Ovary (tissue), 7 donors: ENCODE measurements at regions not wholly inside any gene's neighbourhood (a gene's known extent, or its start where the extent isn't known, plus 50 kb on each side); places are given as distances from the start of the nearest gene placed in this dataset.

Experiments
- DNase-seq, 5 donors: peaks; one replicate each; pipeline ENCODE4 v3.0.0-alpha.2; 2019 to 2020
- H3K27ac ChIP-seq, 2 donors: fragments of 200-600 bp; one replicate each; pipeline versions ENCODE4 v1.5.1 to v1.8.0; 2019 to 2022
- H3K27me3 ChIP-seq: fragments of 200-600 bp; one replicate; pipeline ENCODE4 v1.8.0; 2022
- H3K36me3 ChIP-seq: fragments of 200-600 bp; sonication (generic); one replicate; pipeline ENCODE4 v1.5.1; 2019
- H3K4me1 ChIP-seq: one replicate; pipeline ENCODE4 v1.8.1; 2013; ENCODE audit warnings: mild to moderate bottlenecking, moderate library complexity; ENCODE audit not compliant: insufficient read depth
- H3K4me3 ChIP-seq: fragments of 200-600 bp; sonication (generic); one replicate; pipeline ENCODE4 v1.5.1; 2017
- H3K9me3 ChIP-seq, 2 donors: fragments of 200-600 bp in 1 of 2; sonication (generic) in 1 of 2; one replicate each; pipeline versions ENCODE4 v1.5.1 to v1.8.1; 2013 to 2019; ENCODE audit warnings: mild to moderate bottlenecking in 1 of 2, moderate library complexity in 1 of 2
- CTCF ChIP-seq, 3 donors: fragments of 450-650 bp in 2 of 3; fragments of 200-600 bp in 1 of 3; IDR thresholded peaks; one replicate each; pipeline versions ENCODE4 v1.5.1 to v1.8.0; 2016 to 2022; ENCODE audit warnings: antibody characterized with exemption in 3 of 3, mild to moderate bottlenecking in 1 of 3
- EP300 ChIP-seq: sonication (generic); formaldehyde crosslinking; IDR thresholded peaks from one replicate; pipeline ENCODE4 v1.6.1; 2017; ENCODE audit warnings: antibody characterized with exemption
- POLR2A ChIP-seq: fragments of 450-650 bp; IDR thresholded peaks from one replicate; pipeline ENCODE4 v1.6.1; 2017; ENCODE audit warnings: antibody characterized with exemption, mild to moderate bottlenecking, moderate library complexity
- WGBS, 3 donors: extraction: QIAGEN DNeasy Blood & Tissue Kit in 1 of 3; methylation state at CpG; one replicate each; pipeline versions ENCODE4 v1.1.5 to v1.1.7; 2013 to 2017; 5-methylcytosine and 5-hydroxymethylcytosine counted together
- intact Hi-C, 4 donors: fragments of 100-400 bp; cut with DNase I; formaldehyde crosslinking; loops; one replicate each; pipeline versions ENCODE4 v1.11.0 to v1.15.1; 2022 to 2023
- donor health status: DM: no; HTN: no; CAD: no; lungs with moderate emphysema.
- donor health status: DM: no; HTN: no; CAD: no.
- donor health status: Bipolar disorder and iron deficiency.
- donor health status: DM: no; HTN: no; CAD: no.
- donor health status: DM: yes; HTN: yes; CAD: no.

GRCh38 chr16:73384506-73385089, 336.7 kb upstream of the ZFHX3 start:
- Histone ChIP-seq H3K27me3 (no peaks in the 10 kb centered on the region), H3K27ac (no peak overlapping the region), H3K36me3 (no peaks in the 10 kb centered on the region), H3K4me3 (no peak overlapping the region), H3K9me3 (no peaks in the 10 kb centered on the region), H3K4me1 (no peaks in the 10 kb centered on the region)
- 77 to 96% (median 80%) methylated on average over 5 of the region's 5 CpGs for WGBS, 3 donors
- intact Hi-C loops: no loop called here
- no peak for DNase-seq
- TF ChIP-seq CTCF (IDR thresholded peaks at IDR 0.05) (no peak), EP300 (no peak), POLR2A (no peak)

- Histone ChIP-seq H3K27me3 (no peaks in the 10 kb centered on the region), H3K4me1 (no peaks in the 10 kb centered on the region), H3K4me3 (no peak overlapping the region), H3K9me3 (no peaks in the 10 kb centered on the region), H3K27ac (no peak overlapping the region), H3K36me3 (no peaks in the 10 kb centered on the region)
- intact Hi-C loops: no loop called here
- TF ChIP-seq POLR2A: no peak
- no peak for TF ChIP-seq EP300
- TF ChIP-seq CTCF (IDR thresholded peaks at IDR 0.05): no peak
- 48 to 60% (median 53%) methylated on average over 3 of the region's 3 CpGs for WGBS, 3 donors
- DNase-seq: no peak
Observed at GRCh38 chr16:73383988-73384365, 336.0 kb upstream of the ZFHX3 start.

- intact Hi-C loops: no loop called here
- H3K27ac ChIP-seq: no peak overlapping the region
- no peaks in the 10 kb centered on the region for H3K9me3 ChIP-seq
- no peaks in the 10 kb centered on the region for H3K27me3 ChIP-seq
- no peak for DNase-seq
- no peaks in the 10 kb centered on the region for H3K36me3 ChIP-seq
- H3K4me3 ChIP-seq: no peak overlapping the region
- TF ChIP-seq EP300 (no peak), POLR2A (no peak), CTCF (IDR thresholded peaks at IDR 0.05) (no peak)
- WGBS, 3 donors: 84 to 90% (median 89%) methylated on average over 21 of the region's 21 CpGs
- no peaks in the 10 kb centered on the region for H3K4me1 ChIP-seq
Observed at GRCh38 chr16:73383195-73383987, 335.5 kb upstream of the ZFHX3 start.

GRCh38 chr16:73378471-73378870, 330.5 kb upstream of the ZFHX3 start:
- no peaks in the 10 kb centered on the region for H3K36me3 ChIP-seq
- H3K27ac ChIP-seq: no peak overlapping the region
- no peaks in the 10 kb centered on the region for H3K4me1 ChIP-seq
- no peak overlapping the region for H3K4me3 ChIP-seq
- H3K9me3 ChIP-seq: no peaks in the 10 kb centered on the region
- TF ChIP-seq POLR2A (no peak), CTCF (IDR thresholded peaks at IDR 0.05) (no peak), EP300 (no peak)
- WGBS, 3 donors: 73 to 84% (median 76%) methylated on average over 4 of the region's 4 CpGs
- DNase-seq: no peak
- intact Hi-C loops: no loop called here
- no peaks in the 10 kb centered on the region for H3K27me3 ChIP-seq
